Body of pancreas (tissue), 4 donors: ENCODE measurements at regions not wholly inside any gene's neighbourhood (a gene's known extent, or its start where the extent isn't known, plus 50 kb on each side); places are given as distances from the start of the nearest gene placed in this dataset.

Experiments used
- ATAC-seq: fragments of 150-250 bp; one replicate; pipeline ENCODE4 v1.9.1; 2016
- DNase-seq, 4 donors: peaks; one replicate each; pipeline ENCODE4 v3.0.0-alpha.2; 2019
- H3K27ac ChIP-seq, 4 donors: fragments of 200-600 bp; sonication (generic); 1 replicate in 3 of 4; 2 replicates in 1 of 4; pipeline versions ENCODE4 v1.5.1 to v1.6.1; 2016 to 2019; ENCODE audit warnings: mild to moderate bottlenecking in 1 of 4, mixed read lengths in 1 of 4, moderate library complexity in 1 of 4
- H3K27me3 ChIP-seq, 2 donors: fragments of 200-600 bp; sonication (generic); one replicate each; pipeline ENCODE4 v1.6.0; 2016; ENCODE audit warnings: mild to moderate bottlenecking in 1 of 2
- H3K36me3 ChIP-seq, 2 donors: fragments of 200-600 bp; sonication (generic); replicated peaks in 1 of 2; 2 replicates each; pipeline ENCODE4 v1.5.1; 2016; ENCODE audit warnings: low read depth in 2 of 2; ENCODE audit not compliant: insufficient read depth in 1 of 2
- H3K4me1 ChIP-seq: fragments of 200-600 bp; sonication (generic); one replicate; pipeline ENCODE4 v1.6.0; 2016
- H3K4me3 ChIP-seq, 2 donors: fragments of 200-600 bp; sonication (generic); 1 replicate in 1 of 2; 2 replicates in 1 of 2; pipeline ENCODE4 v1.5.1; 2016 to 2019
- H3K9me3 ChIP-seq, 3 donors: fragments of 200-600 bp; sonication (generic); 1 replicate in 2 of 3; 2 replicates in 1 of 3; pipeline ENCODE4 v1.5.1; 2016
- CTCF ChIP-seq, 7 experiments: fragments of 450-650 bp in 4 of 7; fragments of 200-600 bp in 3 of 7; sonication (generic) in 3 of 7; IDR thresholded peaks; one replicate each; pipeline ENCODE4 v1.5.1; 2016 to 2019; ENCODE audit warnings: antibody characterized with exemption in 7 of 7
- POLR2A ChIP-seq, 3 donors: fragments of 450-650 bp; IDR thresholded peaks; one replicate each; pipeline ENCODE4 v1.6.1; 2016; ENCODE audit warnings: antibody characterized with exemption in 3 of 3, mild to moderate bottlenecking in 2 of 3
- WGBS, 2 donors: methylation state at CpG; one replicate each; pipeline ENCODE4 v1.1.5; 2017; 5-methylcytosine and 5-hydroxymethylcytosine counted together
- intact Hi-C: fragments of 100-400 bp; cut with DNase I; formaldehyde crosslinking; loops from one replicate; pipeline ENCODE4 v1.15.1; 2023

- peak; percentile 70 for ATAC-seq
- 2 to 12% methylated on average over 3 of the region's 3 CpGs for WGBS, 2 donors
- H3K9me3 ChIP-seq, result no peaks in the 10 kb centered on the region
- no peak overlapping the region for H3K4me3 ChIP-seq
- no peaks in the 10 kb centered on the region for H3K36me3 ChIP-seq
- no peaks in the 10 kb centered on the region for H3K4me1 ChIP-seq
- no peak overlapping the region for H3K27ac ChIP-seq
- intact Hi-C loops, result no loop called here
- TF ChIP-seq CTCF (IDR thresholded peaks at IDR 0.05) (no peak), POLR2A (IDR thresholded peaks at IDR 0.05) (no peak)
- no peaks in the 10 kb centered on the region for H3K27me3 ChIP-seq
- peak in 1 of 4 donors; percentile 7 for DNase-seq
Observed at GRCh38 chrX:144275367-144275766, 391.5 kb downstream of the UBE2NL start.

- H3K27ac ChIP-seq, result no peak overlapping the region
- DNase-seq (no peak), ATAC-seq (no peak)
- H3K4me1 ChIP-seq, result no peaks in the 10 kb centered on the region
- no peaks in the 10 kb centered on the region for H3K27me3 ChIP-seq
- H3K36me3 ChIP-seq, result no peaks in the 10 kb centered on the region
- no peaks in the 10 kb centered on the region for H3K9me3 ChIP-seq
- no peak for TF ChIP-seq POLR2A (IDR thresholded peaks at IDR 0.05)
- no peak for TF ChIP-seq CTCF (IDR thresholded peaks at IDR 0.05)
- intact Hi-C loops, result no loop called here
- no peak overlapping the region for H3K4me3 ChIP-seq
- WGBS, 2 donors, result 20 to 26% methylated on average over 3 of the region's 3 CpGs
Observed at GRCh38 chrX:144275843-144276242, 392.0 kb downstream of the UBE2NL start.

- no peak overlapping the region for H3K4me3 ChIP-seq
- 52 to 72% methylated on average over 2 of the region's 2 CpGs for WGBS, 2 donors
- no peaks in the 10 kb centered on the region for H3K36me3 ChIP-seq
- H3K9me3 ChIP-seq, result no peaks in the 10 kb centered on the region
- intact Hi-C loops, result no loop called here
- ATAC-seq (no peak), DNase-seq (no peak)
- TF ChIP-seq POLR2A (IDR thresholded peaks at IDR 0.05) (no peak), CTCF (IDR thresholded peaks at IDR 0.05) (no peak)
- no peaks in the 10 kb centered on the region for H3K4me1 ChIP-seq
- no peaks in the 10 kb centered on the region for H3K27me3 ChIP-seq
- no peak overlapping the region for H3K27ac ChIP-seq
Observed at GRCh38 chrX:144293229-144293628, 409.4 kb downstream of the UBE2NL start.

- intact Hi-C loops, result no loop called here
Observed at GRCh38 chrX:144295921-144296320, 412.1 kb downstream of the UBE2NL start.

More at GRCh38 chrX:144295921-144296320, 412.1 kb downstream of the UBE2NL start:
- DNase-seq (no peak), ATAC-seq (no peak)
- WGBS, 2 donors, result 60 to 80% methylated on average over 1 of the region's 1 CpG
- Histone ChIP-seq H3K27me3 (no peaks in the 10 kb centered on the region), H3K9me3 (no peaks in the 10 kb centered on the region), H3K36me3 (no peaks in the 10 kb centered on the region), H3K4me1 (no peaks in the 10 kb centered on the region), H3K4me3 (no peak overlapping the region), H3K27ac (no peak overlapping the region)
- no peak for TF ChIP-seq POLR2A (IDR thresholded peaks at IDR 0.05)
- no peak for TF ChIP-seq CTCF (IDR thresholded peaks at IDR 0.05)
